Fibroblast of pulmonary artery (primary cell): ENCODE measurements at regions not wholly inside any gene's neighbourhood (a gene's known extent, or its start where the extent isn't known, plus 50 kb on each side); places are given as distances from the start of the nearest gene placed in this dataset.
"Not testable (repeated sequence)": the region's sequence is repeated elsewhere in the genome, so short reads cannot be mapped to it uniquely, and the experiment has no call there.

ENCODE experiments used
- DNase-seq: peaks from one replicate; pipeline ENCODE4 v3.0.0-alpha.2; 2010; ENCODE audit warnings: low read depth
- H3K4me3 ChIP-seq: replicated peaks from 2 replicates; pipeline ENCODE4 v1.5.1; 2011; ENCODE audit warnings: low read depth, mild to moderate bottlenecking, control low read depth, low read length, moderate library complexity
- TF ChIP-seq, protein P1 (sequence below): IDR thresholded peaks from 2 replicates; pipeline ENCODE4 v1.5.1; 2011; ENCODE audit warnings: mild to moderate bottlenecking, control low read depth, low read length, inconsistent platforms; ENCODE audit errors: missing control alignments

DNA sequence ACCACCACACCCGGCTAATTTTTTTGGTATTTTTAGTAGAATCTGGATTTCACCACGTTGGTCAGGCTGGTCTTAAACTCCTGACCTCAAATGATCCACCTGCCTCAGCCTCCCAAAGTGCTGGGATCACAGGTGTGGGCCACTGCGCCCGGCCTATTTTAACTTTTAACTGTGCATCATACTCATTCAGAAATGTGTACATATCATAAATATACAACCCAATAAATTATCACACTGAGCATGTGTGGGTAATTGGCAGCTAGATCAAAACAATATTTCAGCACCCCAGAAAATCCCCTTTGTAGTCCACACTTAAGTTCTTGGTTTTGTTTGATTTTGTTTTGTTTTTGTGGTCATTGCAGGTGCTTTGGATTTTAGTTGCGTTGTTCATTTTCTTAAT lies 228.9 kb upstream of the ZNF217 start:
- no peak for DNase-seq
- H3K4me3 ChIP-seq = no peak overlapping the region
- TF ChIP-seq, protein P1, sequence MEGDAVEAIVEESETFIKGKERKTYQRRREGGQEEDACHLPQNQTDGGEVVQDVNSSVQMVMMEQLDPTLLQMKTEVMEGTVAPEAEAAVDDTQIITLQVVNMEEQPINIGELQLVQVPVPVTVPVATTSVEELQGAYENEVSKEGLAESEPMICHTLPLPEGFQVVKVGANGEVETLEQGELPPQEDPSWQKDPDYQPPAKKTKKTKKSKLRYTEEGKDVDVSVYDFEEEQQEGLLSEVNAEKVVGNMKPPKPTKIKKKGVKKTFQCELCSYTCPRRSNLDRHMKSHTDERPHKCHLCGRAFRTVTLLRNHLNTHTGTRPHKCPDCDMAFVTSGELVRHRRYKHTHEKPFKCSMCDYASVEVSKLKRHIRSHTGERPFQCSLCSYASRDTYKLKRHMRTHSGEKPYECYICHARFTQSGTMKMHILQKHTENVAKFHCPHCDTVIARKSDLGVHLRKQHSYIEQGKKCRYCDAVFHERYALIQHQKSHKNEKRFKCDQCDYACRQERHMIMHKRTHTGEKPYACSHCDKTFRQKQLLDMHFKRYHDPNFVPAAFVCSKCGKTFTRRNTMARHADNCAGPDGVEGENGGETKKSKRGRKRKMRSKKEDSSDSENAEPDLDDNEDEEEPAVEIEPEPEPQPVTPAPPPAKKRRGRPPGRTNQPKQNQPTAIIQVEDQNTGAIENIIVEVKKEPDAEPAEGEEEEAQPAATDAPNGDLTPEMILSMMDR = no peak

DNA sequence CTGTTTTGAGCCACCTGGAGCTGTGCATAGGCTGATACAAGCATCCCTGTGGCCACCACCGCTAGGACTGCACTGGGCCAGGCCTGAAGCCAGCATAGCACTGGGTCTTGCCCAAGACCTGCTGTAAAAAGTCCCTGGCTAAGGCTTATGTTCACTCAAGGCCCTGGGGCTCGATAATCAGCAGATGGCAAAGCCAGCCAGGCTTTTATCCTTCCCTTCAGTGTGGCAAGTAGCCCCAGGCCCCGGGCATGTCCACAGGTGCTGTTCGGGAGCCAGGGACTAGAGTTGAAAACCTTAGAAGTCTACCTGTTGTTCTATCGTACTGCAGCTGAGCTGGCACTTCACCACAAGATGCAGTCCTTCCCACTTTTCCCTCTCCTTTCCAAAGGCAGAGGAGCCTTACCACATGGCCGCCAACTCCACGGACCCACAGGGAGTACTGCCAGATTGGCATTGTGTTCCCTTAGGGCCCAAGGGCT lies 226.4 kb upstream of the ZNF217 start:
- no peak for DNase-seq
- TF ChIP-seq, protein P1 = no peak
- H3K4me3 ChIP-seq = no peak overlapping the region

DNA sequence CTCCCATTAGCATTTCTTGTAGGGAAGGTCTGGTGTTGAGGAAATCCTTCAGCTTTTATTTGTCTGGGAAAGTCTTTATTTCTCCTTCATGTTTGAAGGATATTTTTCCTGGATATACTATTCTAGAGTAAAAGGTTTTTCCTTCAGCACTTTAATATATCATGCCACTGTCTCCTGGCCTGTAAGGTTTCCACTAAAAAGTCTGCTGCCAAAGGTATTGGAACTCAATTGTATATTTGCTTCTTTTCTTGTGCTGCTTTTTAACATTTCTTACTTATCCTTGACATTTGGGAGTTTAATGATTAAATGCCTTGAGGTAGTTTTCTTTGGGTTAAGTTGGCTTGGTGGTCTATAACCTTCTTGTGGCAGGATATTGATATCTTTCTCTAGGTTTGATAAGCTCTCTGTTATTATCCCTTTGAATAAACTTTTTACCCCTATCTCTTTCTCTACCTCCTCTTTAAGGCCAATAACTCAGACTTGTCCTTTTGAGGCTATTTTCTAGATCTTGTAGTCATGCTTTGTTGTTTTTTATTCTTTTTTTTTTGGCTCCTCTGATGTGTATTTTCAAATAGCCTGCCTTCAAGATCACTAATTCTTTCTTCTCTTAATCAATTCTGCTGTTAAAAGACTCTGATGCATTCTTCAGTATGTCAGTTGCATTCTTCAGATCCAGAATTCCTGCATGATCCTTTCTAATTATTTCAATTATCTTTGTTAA lies 225.0 kb upstream of the ZNF217 start:
- TF ChIP-seq, protein P1 = no peak
- DNase-seq = no peak
- H3K4me3 ChIP-seq = no peak overlapping the region

DNA sequence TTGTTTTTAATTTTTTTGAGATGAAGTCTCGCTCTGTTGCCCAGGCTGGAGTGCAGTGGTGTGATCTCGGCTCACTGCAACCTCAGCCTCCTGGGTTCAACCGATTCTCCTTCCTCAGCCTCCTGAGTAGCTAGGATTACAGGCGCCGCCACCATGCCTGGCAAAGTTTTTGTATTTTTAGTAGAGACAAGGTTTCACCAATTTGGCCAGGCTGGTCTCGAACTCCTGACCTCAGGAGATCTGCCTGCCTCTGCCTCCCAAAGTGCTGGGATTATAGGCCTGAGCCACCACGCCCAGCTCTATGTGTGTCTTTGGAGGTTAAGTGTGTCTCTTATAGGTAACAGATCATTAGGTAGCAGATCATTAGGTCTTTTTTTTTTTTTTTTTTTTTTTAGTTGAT lies 223.9 kb upstream of the ZNF217 start:
- DNase-seq, H3K4me3 ChIP-seq: not testable (repeated sequence)

DNA sequence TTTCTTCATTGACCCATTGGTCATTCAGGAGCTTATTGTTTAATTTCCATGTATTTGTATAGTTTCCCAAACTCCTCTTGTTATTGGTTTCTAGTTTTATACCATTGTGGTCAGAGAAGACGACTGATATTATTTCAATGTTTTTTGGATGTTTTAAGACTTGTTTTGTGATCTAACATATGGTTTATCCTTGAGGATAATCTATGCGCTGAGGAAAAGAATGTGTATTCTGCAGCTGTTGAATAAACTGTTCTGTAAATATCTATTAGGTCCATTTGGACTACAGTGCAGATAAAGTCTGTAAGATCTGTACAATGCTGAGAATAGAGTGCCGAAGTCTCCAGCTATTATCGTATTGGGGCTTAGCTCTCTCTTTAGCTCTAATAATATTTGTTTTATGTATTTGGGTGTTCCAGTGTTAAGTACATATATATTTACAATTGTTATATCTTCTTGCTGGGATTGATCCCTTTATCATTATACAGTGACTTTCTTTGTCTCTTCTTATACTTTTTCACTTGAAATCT lies 223.3 kb upstream of the ZNF217 start:
- TF ChIP-seq, protein P1 = no peak
- no peak overlapping the region for H3K4me3 ChIP-seq
- DNase-seq = no peak

DNA sequence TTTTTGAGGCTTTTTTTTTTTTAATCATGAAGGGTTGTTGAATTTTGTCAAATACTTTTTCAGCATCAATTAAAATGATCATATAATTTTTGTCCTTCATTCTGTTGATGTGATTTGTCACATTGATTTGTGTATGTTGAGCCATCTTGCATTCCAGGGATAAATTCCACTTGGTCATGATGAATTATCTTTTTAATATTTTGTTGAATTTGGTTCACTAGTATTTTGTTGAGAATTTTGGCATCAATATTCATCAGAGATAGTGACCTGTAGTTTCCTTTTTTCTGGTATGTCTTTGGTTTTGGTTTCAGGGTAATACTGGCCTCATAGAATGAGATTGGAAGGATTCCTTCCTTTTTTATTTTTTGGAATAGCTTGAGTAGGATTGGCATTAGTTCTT lies 221.9 kb upstream of the ZNF217 start:
- DNase-seq = no peak
- H3K4me3 ChIP-seq = no peak overlapping the region
- TF ChIP-seq, protein P1 = no peak

DNA sequence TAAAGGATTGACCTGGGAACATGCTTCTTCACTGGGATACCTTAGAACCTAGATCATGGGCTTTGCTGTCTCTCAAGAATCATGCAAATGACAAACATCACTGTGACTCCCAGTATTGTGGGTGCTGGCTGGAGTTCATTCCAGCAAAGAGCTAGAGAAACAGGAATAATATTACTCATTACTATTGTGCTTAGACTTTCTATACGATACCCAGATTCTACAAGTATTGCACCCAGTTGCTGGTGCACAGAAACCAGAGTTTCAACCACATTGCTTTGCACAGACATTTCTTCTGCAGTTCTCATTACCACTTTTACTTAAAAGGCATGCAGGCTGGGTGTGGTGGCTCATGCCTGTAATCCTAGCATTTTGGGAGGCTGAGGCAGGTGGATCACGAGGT lies 220.4 kb upstream of the ZNF217 start:
- TF ChIP-seq, protein P1 = no peak
- no peak for DNase-seq
- no peak overlapping the region for H3K4me3 ChIP-seq
